Tibial nerve (tissue), 4 donors: ENCODE measurements at regions not wholly inside any gene's neighbourhood (a gene's known extent, or its start where the extent isn't known, plus 50 kb on each side); places are given as distances from the start of the nearest gene placed in this dataset.
"Not testable (repeated sequence)": the region's sequence is repeated elsewhere in the genome, so short reads cannot be mapped to it uniquely, and the experiment has no call there.

ENCODE experiments used
- DNase-seq, 2 donors: peaks; one replicate each; pipeline ENCODE4 v3.0.0-alpha.2; 2019; ENCODE audit warnings: low spot score in 2 of 2
- H3K27ac ChIP-seq, 4 donors: fragments of 200-600 bp; sonication (generic) in 3 of 4; one replicate each; pipeline ENCODE4 v1.5.1; 2017 to 2019; ENCODE audit warnings: mild to moderate bottlenecking in 1 of 4
- H3K27me3 ChIP-seq, 2 donors: fragments of 200-600 bp; sonication (generic) in 1 of 2; one replicate each; pipeline versions ENCODE4 v1.5.1 to v1.6.0; 2017 to 2019
- H3K36me3 ChIP-seq, 3 donors: fragments of 200-600 bp; sonication (generic); one replicate each; pipeline ENCODE4 v1.5.1; 2018 to 2019
- H3K4me1 ChIP-seq, 4 donors: fragments of 200-600 bp; sonication (generic) in 3 of 4; one replicate each; pipeline ENCODE4 v1.5.1; 2017 to 2019
- H3K4me3 ChIP-seq, 4 donors: fragments of 200-600 bp; sonication (generic) in 3 of 4; one replicate each; pipeline ENCODE4 v1.5.1; 2017 to 2019; ENCODE audit warnings: mild to moderate bottlenecking in 1 of 4, moderate library complexity in 1 of 4
- H3K9me3 ChIP-seq, 4 donors: fragments of 200-600 bp; sonication (generic) in 3 of 4; one replicate each; pipeline ENCODE4 v1.5.1; 2017 to 2019
- CTCF ChIP-seq, 5 experiments: fragments of 200-600 bp in 3 of 5; fragments of 450-650 bp in 2 of 5; sonication (generic) in 3 of 5; IDR thresholded peaks; one replicate each; pipeline ENCODE4 v1.5.1; 2016 to 2019; ENCODE audit warnings: antibody characterized with exemption in 5 of 5, mild to moderate bottlenecking in 3 of 5, moderate library complexity in 2 of 5
- EP300 ChIP-seq, 2 donors: sonication (generic); formaldehyde crosslinking; IDR thresholded peaks; one replicate each; pipeline ENCODE4 v1.6.1; 2017; ENCODE audit warnings: antibody characterized with exemption in 2 of 2, mild to moderate bottlenecking in 1 of 2
- POLR2A ChIP-seq, 2 donors: fragments of 450-650 bp; IDR thresholded peaks; one replicate each; pipeline ENCODE4 v1.6.1; 2017; ENCODE audit warnings: antibody characterized with exemption in 2 of 2, mild to moderate bottlenecking in 2 of 2, moderate library complexity in 2 of 2
- WGBS, 2 donors: methylation state at CpG; one replicate each; pipeline ENCODE4 v1.1.5; 2018; 5-methylcytosine and 5-hydroxymethylcytosine counted together

GRCh38 chr5:56667692-56668091 lies 147.7 kb upstream of the MAP3K1 start:
- H3K4me3 ChIP-seq, result no peak overlapping the region
- no peak overlapping the region for H3K27ac ChIP-seq
- no peak for TF ChIP-seq EP300 (IDR thresholded peaks at IDR 0.05)
- TF ChIP-seq POLR2A (IDR thresholded peaks at IDR 0.05), result no peak
- no peak for TF ChIP-seq CTCF (IDR thresholded peaks at IDR 0.05)
- H3K27me3 ChIP-seq, result no peaks in the 10 kb centered on the region
- 89 to 100% methylated on average over 1 of the region's 1 CpG for WGBS, 2 donors
- peaks cover 0 to 5% (median 1%) of the 10 kb centered on the region in 4 donors for H3K4me1 ChIP-seq
- no peak for DNase-seq
- no peaks in the 10 kb centered on the region for H3K9me3 ChIP-seq
- no peaks in the 10 kb centered on the region for H3K36me3 ChIP-seq

GRCh38 chr5:56666901-56667300 lies 148.4 kb upstream of the MAP3K1 start:
- H3K4me1 ChIP-seq, result peaks cover 0 to 5% (median 1%) of the 10 kb centered on the region in 4 donors
- TF ChIP-seq EP300 (IDR thresholded peaks at IDR 0.05), result peak in 1 of 2 donors; percentile 68
- TF ChIP-seq POLR2A (IDR thresholded peaks at IDR 0.05), result no peak
- no peaks in the 10 kb centered on the region for H3K27me3 ChIP-seq
- no peaks in the 10 kb centered on the region for H3K9me3 ChIP-seq
- no peak for DNase-seq
- H3K36me3 ChIP-seq, result no peaks in the 10 kb centered on the region
- no peak overlapping the region for H3K4me3 ChIP-seq
- H3K27ac ChIP-seq, result no peak overlapping the region
- WGBS, 2 donors, result 89 to 93% methylated on average over 6 of the region's 6 CpGs

DNA sequence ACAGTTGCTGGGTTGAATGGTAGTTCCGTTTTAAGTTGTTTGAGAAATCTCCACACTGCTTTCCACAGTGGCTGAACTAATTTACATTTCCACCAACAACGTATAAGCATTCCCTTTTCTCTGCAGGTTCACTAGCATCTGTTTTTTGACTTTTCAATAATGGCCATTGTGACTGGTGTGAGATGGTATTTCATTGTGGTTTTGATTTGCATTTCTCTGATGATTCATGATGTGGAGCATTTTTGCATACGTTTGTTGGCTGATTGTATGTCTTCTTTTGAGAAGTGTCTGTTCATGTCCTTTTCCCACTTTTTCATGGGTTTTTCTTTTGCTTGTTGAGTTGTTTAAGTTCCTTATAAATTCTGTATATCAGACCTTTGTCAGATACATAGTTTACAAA lies 150.2 kb upstream of the MAP3K1 start:
- not testable (repeated sequence) for H3K27ac ChIP-seq, H3K27me3 ChIP-seq, DNase-seq, H3K4me3 ChIP-seq, H3K4me1 ChIP-seq, H3K9me3 ChIP-seq, H3K36me3 ChIP-seq
- 60 to 69% methylated on average over 3 of the region's 3 CpGs for WGBS, 2 donors

DNA sequence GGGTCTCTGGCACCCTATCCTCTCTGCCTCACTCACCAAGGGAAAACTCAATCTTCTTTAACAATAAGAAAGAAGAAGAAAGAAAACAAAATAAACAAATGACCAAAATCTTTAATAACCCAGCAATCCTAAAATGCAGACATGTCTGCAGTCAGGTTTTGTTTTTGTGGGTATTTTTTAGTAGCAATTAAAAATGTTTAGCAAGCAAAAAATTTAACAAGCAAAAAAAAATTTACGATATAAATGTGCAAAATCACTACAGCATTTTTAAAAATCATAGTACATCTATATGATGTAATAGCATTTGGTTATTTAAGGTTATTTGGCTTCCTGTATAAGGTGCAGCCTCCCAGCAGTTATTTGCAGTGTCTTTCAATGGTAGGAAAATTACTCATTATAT lies 151.3 kb upstream of the MAP3K1 start:
- TF ChIP-seq POLR2A (IDR thresholded peaks at IDR 0.05) (no peak), CTCF (IDR thresholded peaks at IDR 0.05) (no peak), EP300 (IDR thresholded peaks at IDR 0.05) (no peak)
- Histone ChIP-seq H3K4me1 (peaks cover 0 to 7% (median 0%) of the 10 kb centered on the region in 4 donors), H3K36me3 (no peaks in the 10 kb centered on the region), H3K9me3 (no peaks in the 10 kb centered on the region), H3K27me3 (no peaks in the 10 kb centered on the region), H3K4me3 (no peak overlapping the region), H3K27ac (no peak overlapping the region)
- WGBS, 2 donors, result 93 to 100% methylated on average over 1 of the region's 1 CpG
- no peak for DNase-seq

GRCh38 chr5:56663523-56663922 lies 151.8 kb upstream of the MAP3K1 start:
- no peak for DNase-seq
- H3K4me3 ChIP-seq, result no peak overlapping the region
- H3K9me3 ChIP-seq, result no peaks in the 10 kb centered on the region
- H3K4me1 ChIP-seq, result peaks cover 0 to 7% (median 0%) of the 10 kb centered on the region in 4 donors
- H3K27ac ChIP-seq, result no peak overlapping the region
- H3K36me3 ChIP-seq, result no peaks in the 10 kb centered on the region
- 84 to 90% methylated on average over 4 of the region's 4 CpGs for WGBS, 2 donors
- no peaks in the 10 kb centered on the region for H3K27me3 ChIP-seq
- TF ChIP-seq POLR2A (IDR thresholded peaks at IDR 0.05) (no peak), EP300 (IDR thresholded peaks at IDR 0.05) (no peak), CTCF (IDR thresholded peaks at IDR 0.05) (no peak)

GRCh38 chr5:56662893-56663292 lies 152.5 kb upstream of the MAP3K1 start:
- Histone ChIP-seq H3K27ac (no peak overlapping the region), H3K4me3 (no peak overlapping the region), H3K4me1 (peaks cover 0 to 7% (median 0%) of the 10 kb centered on the region in 4 donors), H3K27me3 (no peaks in the 10 kb centered on the region), H3K36me3 (no peaks in the 10 kb centered on the region), H3K9me3 (no peaks in the 10 kb centered on the region)
- no peak for TF ChIP-seq EP300 (IDR thresholded peaks at IDR 0.05)
- no peak for TF ChIP-seq CTCF (IDR thresholded peaks at IDR 0.05)
- TF ChIP-seq POLR2A (IDR thresholded peaks at IDR 0.05), result no peak
- WGBS, 2 donors, result 54 to 56% methylated on average over 3 of the region's 3 CpGs
- DNase-seq, result no peak
